Tibial nerve (tissue), 4 donors: ENCODE measurements at regions not wholly inside any gene's neighbourhood (a gene's known extent, or its start where the extent isn't known, plus 50 kb on each side); places are given as distances from the start of the nearest gene placed in this dataset.

Source experiments
- DNase-seq, 2 donors: peaks; one replicate each; pipeline ENCODE4 v3.0.0-alpha.2; 2019; ENCODE audit warnings: low spot score in 2 of 2
- H3K27ac ChIP-seq, 4 donors: fragments of 200-600 bp; sonication (generic) in 3 of 4; one replicate each; pipeline ENCODE4 v1.5.1; 2017 to 2019; ENCODE audit warnings: mild to moderate bottlenecking in 1 of 4
- H3K27me3 ChIP-seq, 2 donors: fragments of 200-600 bp; sonication (generic) in 1 of 2; one replicate each; pipeline versions ENCODE4 v1.5.1 to v1.6.0; 2017 to 2019
- H3K36me3 ChIP-seq, 3 donors: fragments of 200-600 bp; sonication (generic); one replicate each; pipeline ENCODE4 v1.5.1; 2018 to 2019
- H3K4me1 ChIP-seq, 4 donors: fragments of 200-600 bp; sonication (generic) in 3 of 4; one replicate each; pipeline ENCODE4 v1.5.1; 2017 to 2019
- H3K4me3 ChIP-seq, 4 donors: fragments of 200-600 bp; sonication (generic) in 3 of 4; one replicate each; pipeline ENCODE4 v1.5.1; 2017 to 2019; ENCODE audit warnings: mild to moderate bottlenecking in 1 of 4, moderate library complexity in 1 of 4
- H3K9me3 ChIP-seq, 4 donors: fragments of 200-600 bp; sonication (generic) in 3 of 4; one replicate each; pipeline ENCODE4 v1.5.1; 2017 to 2019
- CTCF ChIP-seq, 5 experiments: fragments of 200-600 bp in 3 of 5; fragments of 450-650 bp in 2 of 5; sonication (generic) in 3 of 5; IDR thresholded peaks; one replicate each; pipeline ENCODE4 v1.5.1; 2016 to 2019; ENCODE audit warnings: antibody characterized with exemption in 5 of 5, mild to moderate bottlenecking in 3 of 5, moderate library complexity in 2 of 5
- EP300 ChIP-seq, 2 donors: sonication (generic); formaldehyde crosslinking; IDR thresholded peaks; one replicate each; pipeline ENCODE4 v1.6.1; 2017; ENCODE audit warnings: antibody characterized with exemption in 2 of 2, mild to moderate bottlenecking in 1 of 2
- POLR2A ChIP-seq, 2 donors: fragments of 450-650 bp; IDR thresholded peaks; one replicate each; pipeline ENCODE4 v1.6.1; 2017; ENCODE audit warnings: antibody characterized with exemption in 2 of 2, mild to moderate bottlenecking in 2 of 2, moderate library complexity in 2 of 2
- WGBS, 2 donors: methylation state at CpG; one replicate each; pipeline ENCODE4 v1.1.5; 2018; 5-methylcytosine and 5-hydroxymethylcytosine counted together

- no peaks in the 10 kb centered on the region for H3K4me1 ChIP-seq
- DNase-seq: no peak
- H3K36me3 ChIP-seq: no peaks in the 10 kb centered on the region
- H3K27ac ChIP-seq: no peak overlapping the region
- TF ChIP-seq CTCF (IDR thresholded peaks at IDR 0.05) (no peak), EP300 (IDR thresholded peaks at IDR 0.05) (no peak), POLR2A (IDR thresholded peaks at IDR 0.05) (no peak)
- peaks cover 0 to 15% (median 3%) of the 10 kb centered on the region in 4 donors for H3K9me3 ChIP-seq
- H3K4me3 ChIP-seq: no peak overlapping the region
- 72 to 91% methylated on average over 6 of the region's 6 CpGs for WGBS, 2 donors
- no peaks in the 10 kb centered on the region for H3K27me3 ChIP-seq
Observed at GRCh38 chr20:24878657-24879056, 70.4 kb upstream of the CST7 start.

GRCh38 chr20:24879875-24880274, 69.2 kb upstream of the CST7 start:
- Histone ChIP-seq H3K36me3 (no peaks in the 10 kb centered on the region), H3K4me1 (no peaks in the 10 kb centered on the region), H3K27ac (no peak overlapping the region), H3K4me3 (no peak overlapping the region), H3K9me3 (peaks cover 0 to 15% (median 3%) of the 10 kb centered on the region in 4 donors), H3K27me3 (no peaks in the 10 kb centered on the region)
- no peak for TF ChIP-seq CTCF (IDR thresholded peaks at IDR 0.05)
- no peak for TF ChIP-seq EP300 (IDR thresholded peaks at IDR 0.05)
- TF ChIP-seq POLR2A (IDR thresholded peaks at IDR 0.05): no peak
- DNase-seq: no peak
- 76 to 79% methylated on average over 5 to 6 of the region's 6 CpGs for WGBS, 2 donors

GRCh38 chr20:24880356-24880755, 68.7 kb upstream of the CST7 start:
- WGBS, 2 donors: 56 to 77% methylated on average over 3 of the region's 3 CpGs
- no peak for DNase-seq
- no peak for TF ChIP-seq POLR2A (IDR thresholded peaks at IDR 0.05)
- no peak for TF ChIP-seq EP300 (IDR thresholded peaks at IDR 0.05)
- no peak for TF ChIP-seq CTCF (IDR thresholded peaks at IDR 0.05)

DNA sequence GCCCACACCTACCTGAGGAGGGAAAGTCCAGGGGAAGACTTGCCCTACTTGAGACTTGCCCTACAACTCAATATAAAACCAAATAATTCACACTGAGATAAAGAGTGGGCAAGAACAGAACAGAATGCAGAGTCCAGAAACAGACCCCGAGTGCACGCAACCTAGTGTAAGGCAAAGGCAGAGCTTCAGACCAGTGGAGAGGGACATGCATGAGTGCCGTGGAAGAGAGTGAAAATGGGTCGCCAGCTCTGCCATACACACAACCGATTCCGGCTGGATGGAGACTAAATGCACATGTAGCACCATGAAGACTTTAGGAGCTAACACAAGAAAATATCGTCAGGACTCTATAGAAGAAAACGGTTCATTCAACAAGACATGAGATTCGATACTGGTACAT, 58.8 kb upstream of the CST7 start:
- H3K9me3 ChIP-seq: no peaks in the 10 kb centered on the region
- H3K4me3 ChIP-seq: no peak overlapping the region
- H3K27me3 ChIP-seq: no peaks in the 10 kb centered on the region
- 92 to 93% methylated on average over 9 of the region's 9 CpGs for WGBS, 2 donors
- no peak for DNase-seq
- TF ChIP-seq EP300 (IDR thresholded peaks at IDR 0.05) (no peak), CTCF (IDR thresholded peaks at IDR 0.05) (no peak), POLR2A (IDR thresholded peaks at IDR 0.05) (no peak)
- no peak overlapping the region for H3K27ac ChIP-seq
- no peaks in the 10 kb centered on the region for H3K36me3 ChIP-seq
- H3K4me1 ChIP-seq: no peaks in the 10 kb centered on the region

More at GRCh38 chr20:24880356-24880755, 68.7 kb upstream of the CST7 start:
- no peaks in the 10 kb centered on the region for H3K4me1 ChIP-seq
- H3K27ac ChIP-seq: no peak overlapping the region
- H3K36me3 ChIP-seq: no peaks in the 10 kb centered on the region
- no peak overlapping the region for H3K4me3 ChIP-seq
- peaks cover 0 to 15% (median 3%) of the 10 kb centered on the region in 4 donors for H3K9me3 ChIP-seq
- no peaks in the 10 kb centered on the region for H3K27me3 ChIP-seq

- Histone ChIP-seq H3K36me3 (no peaks in the 10 kb centered on the region), H3K4me3 (no peak overlapping the region), H3K9me3 (no peaks in the 10 kb centered on the region), H3K4me1 (no peaks in the 10 kb centered on the region), H3K27ac (no peak overlapping the region), H3K27me3 (no peaks in the 10 kb centered on the region)
- TF ChIP-seq CTCF (IDR thresholded peaks at IDR 0.05) (no peak), POLR2A (IDR thresholded peaks at IDR 0.05) (no peak)
- no peak for DNase-seq
- 86 to 91% methylated on average over 28 to 33 of the region's 34 CpGs for WGBS, 2 donors
Observed at GRCh38 chr20:24891546-24892393, 57.3 kb upstream of the CST7 start.
